Mesendoderm (in vitro differentiated cells): ENCODE measurements at regions not wholly inside any gene's neighbourhood (a gene's known extent, or its start where the extent isn't known, plus 50 kb on each side); places are given as distances from the start of the nearest gene placed in this dataset.

ENCODE experiments used
- DNase-seq: peaks from one replicate; pipeline ENCODE4 v3.0.0; 2013
- H2AK5ac ChIP-seq: 2 replicates; pipeline ENCODE4 v1.6.1; 2013; ENCODE audit warnings: low read length, inconsistent platforms
- H2BK120ac ChIP-seq: 2 replicates; pipeline ENCODE4 v1.6.1; 2013; ENCODE audit warnings: low read depth, mild to moderate bottlenecking, low read length, moderate library complexity, mixed read lengths
- H2BK15ac ChIP-seq: replicated peaks from 2 replicates; pipeline ENCODE4 v1.6.1; 2013; ENCODE audit warnings: low read depth, mild to moderate bottlenecking, moderate library complexity
- H2BK5ac ChIP-seq: 2 replicates; pipeline ENCODE4 v1.6.1; 2013; ENCODE audit warnings: low read length, inconsistent platforms
- H3K18ac ChIP-seq: 2 replicates; pipeline ENCODE4 v1.6.1; 2013; ENCODE audit warnings: mild to moderate bottlenecking, low read length, mixed read lengths
- H3K23ac ChIP-seq: one replicate; pipeline ENCODE4 v1.6.1; 2013; ENCODE audit warnings: low read length
- H3K27ac ChIP-seq: 2 replicates; pipeline ENCODE4 v1.5.1; 2013; ENCODE audit warnings: low read depth, mild to moderate bottlenecking, inconsistent platforms, low read length, moderate library complexity
- H3K27me3 ChIP-seq: 2 replicates; pipeline ENCODE4 v1.6.1; 2013; ENCODE audit warnings: low read length, control low read depth, mild to moderate bottlenecking, inconsistent platforms; ENCODE audit not compliant: insufficient read depth, poor library complexity
- H3K36me3 ChIP-seq: 2 replicates; pipeline ENCODE4 v1.6.1; 2013; ENCODE audit warnings: low read length, inconsistent platforms; ENCODE audit not compliant: control insufficient read depth, insufficient read depth
- H3K4ac ChIP-seq: one replicate; pipeline ENCODE4 v1.6.1; 2013; ENCODE audit warnings: low read depth, mild to moderate bottlenecking, low read length, moderate library complexity
- H3K4me1 ChIP-seq: 2 replicates; pipeline ENCODE4 v1.6.1; 2013; ENCODE audit warnings: low read depth, low read length, inconsistent platforms; ENCODE audit not compliant: control insufficient read depth
- H3K4me2 ChIP-seq: 2 replicates; pipeline ENCODE4 v1.6.1; 2013; ENCODE audit warnings: low read length
- H3K4me3 ChIP-seq: 2 replicates; pipeline ENCODE4 v1.5.1; 2013; ENCODE audit warnings: mild to moderate bottlenecking, low read length
- H3K56ac ChIP-seq: one replicate; pipeline ENCODE4 v1.6.1; 2013; ENCODE audit warnings: low read length
- H3K79me1 ChIP-seq: 2 replicates; pipeline ENCODE4 v1.6.1; 2013; ENCODE audit warnings: low read length, inconsistent platforms
- H3K79me2 ChIP-seq: 2 replicates; pipeline ENCODE4 v1.6.1; 2013; ENCODE audit warnings: mild to moderate bottlenecking, low read length; ENCODE audit not compliant: control insufficient read depth, insufficient read depth
- H3K9ac ChIP-seq: 2 replicates; pipeline ENCODE4 v1.6.1; 2013; ENCODE audit warnings: low read length, inconsistent platforms
- H4K5ac ChIP-seq: one replicate; pipeline ENCODE4 v1.6.1; 2013; ENCODE audit warnings: low read length
- H4K8ac ChIP-seq: one replicate; pipeline ENCODE4 v1.6.1; 2013; ENCODE audit warnings: low read depth, mild to moderate bottlenecking, control low read depth, low read length, moderate library complexity
- WGBS: extraction: QIAGEN DNeasy Blood & Tissue Kit; methylation state at CpG from one replicate; pipeline ENCODE4 v1.1.7; 2013; ENCODE audit warnings: low lambda C conversion rate, missing lambda C conversion rate; ENCODE audit not compliant: insufficient coverage; ENCODE audit errors: extremely low coverage; 5-methylcytosine and 5-hydroxymethylcytosine counted together

DNA sequence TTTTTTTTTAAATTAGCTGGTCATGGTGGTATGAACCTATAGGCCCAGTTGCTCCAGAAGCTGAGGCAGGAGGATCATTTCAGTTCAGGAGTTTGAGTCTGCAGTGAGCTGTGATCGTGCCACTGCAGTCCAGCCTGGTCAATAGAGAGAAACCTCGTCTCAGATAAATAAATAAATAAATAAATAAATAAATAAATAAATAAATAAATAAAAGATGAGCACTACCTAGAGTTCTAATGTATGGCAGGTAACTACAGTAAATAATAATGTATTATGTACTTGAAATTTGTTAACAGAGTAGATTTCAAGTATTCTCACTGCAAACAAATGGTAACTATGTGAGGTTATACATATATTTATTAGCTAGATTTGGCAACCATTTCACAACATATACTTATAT, 697.9 kb upstream of the ID2 start:
- DNase-seq: no peak
- Histone ChIP-seq H4K5ac (no peak overlapping the region), H2BK5ac (no peak overlapping the region), H3K27ac (no peak overlapping the region), H3K56ac (no peak overlapping the region), H3K9ac (no peak overlapping the region), H3K36me3 (no peaks in the 10 kb centered on the region), H3K4me3 (no peak overlapping the region), H4K8ac (no peak overlapping the region), H2AK5ac (no peak overlapping the region), H3K79me2 (no peaks in the 10 kb centered on the region), H3K27me3 (no peaks in the 10 kb centered on the region), H2BK120ac (no peak overlapping the region), H2BK15ac (no peak overlapping the region), H3K4me2 (no peak overlapping the region), H3K4me1 (no peaks in the 10 kb centered on the region), H3K23ac (no peak overlapping the region), H3K18ac (no peak overlapping the region), H3K4ac (no peak overlapping the region), H3K79me1 (no peaks in the 10 kb centered on the region)
- WGBS: no CpG with 5 or more reads among the region's 2 CpGs

- Histone ChIP-seq H3K23ac (no peak overlapping the region), H3K4me2 (no peak overlapping the region), H2BK15ac (no peak overlapping the region), H4K5ac (no peak overlapping the region), H2BK5ac (no peak overlapping the region), H4K8ac (no peak overlapping the region), H2AK5ac (no peak overlapping the region), H3K56ac (no peak overlapping the region), H2BK120ac (no peak overlapping the region), H3K27ac (no peak overlapping the region), H3K4ac (no peak overlapping the region), H3K9ac (no peak overlapping the region), H3K79me2 (no peaks in the 10 kb centered on the region), H3K79me1 (no peaks in the 10 kb centered on the region), H3K4me3 (no peak overlapping the region), H3K27me3 (no peaks in the 10 kb centered on the region), H3K36me3 (no peaks in the 10 kb centered on the region), H3K18ac (no peak overlapping the region), H3K4me1 (no peaks in the 10 kb centered on the region)
- no peak for DNase-seq
- no CpG with 5 or more reads among the region's 9 CpGs for WGBS
These were observed 697.0 kb upstream of the ID2 start for GRCh38 chr2:7984693-7985353.

GRCh38 chr2:7986431-7986830, 695.4 kb upstream of the ID2 start:
- no peak overlapping the region for H3K4me3 ChIP-seq
- no peak overlapping the region for H4K5ac ChIP-seq
- no peak overlapping the region for H3K56ac ChIP-seq
- H3K27me3 ChIP-seq: no peaks in the 10 kb centered on the region
- H4K8ac ChIP-seq: no peak overlapping the region
- no peak overlapping the region for H3K9ac ChIP-seq
- H3K23ac ChIP-seq: no peak overlapping the region
- H3K36me3 ChIP-seq: no peaks in the 10 kb centered on the region
- no peaks in the 10 kb centered on the region for H3K4me1 ChIP-seq
- no peak overlapping the region for H2AK5ac ChIP-seq
- no peak overlapping the region for H2BK5ac ChIP-seq
- no CpG with 5 or more reads among the region's 3 CpGs for WGBS
- H3K18ac ChIP-seq: no peak overlapping the region
- no peak overlapping the region for H3K27ac ChIP-seq
- no peak overlapping the region for H2BK15ac ChIP-seq
- DNase-seq: no peak
- H3K4me2 ChIP-seq: no peak overlapping the region
- no peaks in the 10 kb centered on the region for H3K79me2 ChIP-seq
- H3K4ac ChIP-seq: no peak overlapping the region
- H3K79me1 ChIP-seq: no peaks in the 10 kb centered on the region
- H2BK120ac ChIP-seq: no peak overlapping the region

DNA sequence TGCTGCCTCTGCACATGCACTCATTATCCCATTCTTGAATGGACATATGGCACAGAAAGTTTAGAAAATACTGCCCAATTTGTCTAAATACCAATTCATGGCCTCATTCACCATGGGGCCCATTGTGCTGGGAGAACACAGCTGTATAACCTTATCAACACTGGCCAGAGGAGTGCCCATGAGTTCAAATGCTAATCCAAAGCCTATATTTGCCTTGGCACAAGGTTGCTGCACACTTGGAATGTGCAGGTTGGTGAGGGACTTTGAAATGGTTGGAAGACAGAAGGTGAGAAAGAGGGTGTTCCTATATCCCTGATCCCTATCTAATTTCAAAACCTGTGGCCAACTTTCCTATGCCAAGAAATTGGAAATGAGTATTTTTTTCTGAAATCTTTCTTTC, 693.9 kb upstream of the ID2 start:
- Histone ChIP-seq H2BK5ac (no peak overlapping the region), H4K5ac (no peak overlapping the region), H3K79me2 (no peaks in the 10 kb centered on the region), H3K36me3 (no peaks in the 10 kb centered on the region), H2BK15ac (no peak overlapping the region), H3K23ac (no peak overlapping the region), H3K18ac (no peak overlapping the region), H2BK120ac (no peak overlapping the region), H3K27ac (no peak overlapping the region), H3K27me3 (no peaks in the 10 kb centered on the region), H3K79me1 (no peaks in the 10 kb centered on the region), H3K4me1 (no peaks in the 10 kb centered on the region), H3K4me2 (no peak overlapping the region), H3K4me3 (no peak overlapping the region), H3K4ac (no peak overlapping the region), H3K9ac (no peak overlapping the region), H3K56ac (no peak overlapping the region), H2AK5ac (no peak overlapping the region), H4K8ac (no peak overlapping the region)
- DNase-seq: no peak

DNA sequence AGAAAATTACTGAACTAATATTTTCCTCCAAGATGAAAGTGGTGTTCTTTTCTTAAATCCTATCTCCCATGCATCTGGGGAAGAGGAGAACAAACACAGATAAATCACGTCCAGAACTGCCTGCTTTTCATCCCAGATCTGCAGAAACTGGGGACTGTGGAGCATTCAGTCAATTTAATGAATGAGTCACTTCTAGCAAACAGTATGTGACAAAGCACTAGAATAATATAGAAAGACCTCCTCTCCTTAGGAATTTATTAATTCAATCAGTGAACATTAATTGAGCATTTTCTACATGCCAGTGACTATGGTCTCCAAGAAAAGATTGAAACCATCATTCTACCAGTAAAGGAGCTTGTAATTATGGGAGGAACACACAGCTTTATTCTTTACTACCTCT, 693.4 kb upstream of the ID2 start:
- Histone ChIP-seq H3K27me3 (no peaks in the 10 kb centered on the region), H3K4me1 (no peaks in the 10 kb centered on the region), H3K18ac (no peak overlapping the region), H3K36me3 (no peaks in the 10 kb centered on the region), H3K4me2 (no peak overlapping the region), H3K27ac (no peak overlapping the region), H3K4me3 (no peak overlapping the region), H3K4ac (no peak overlapping the region), H2BK120ac (no peak overlapping the region), H2BK15ac (no peak overlapping the region), H3K23ac (no peak overlapping the region), H2AK5ac (no peak overlapping the region), H3K9ac (no peak overlapping the region), H2BK5ac (no peak overlapping the region), H3K79me2 (no peaks in the 10 kb centered on the region), H3K56ac (no peak overlapping the region), H4K5ac (no peak overlapping the region), H3K79me1 (no peaks in the 10 kb centered on the region), H4K8ac (no peak overlapping the region)
- WGBS: no CpG with 5 or more reads among the region's 1 CpG
- no peak for DNase-seq

- WGBS: no CpG with 5 or more reads among the region's 5 CpGs
- Histone ChIP-seq H3K27ac (no peak overlapping the region), H3K18ac (no peak overlapping the region), H3K27me3 (no peaks in the 10 kb centered on the region), H3K4me2 (no peak overlapping the region), H2AK5ac (no peak overlapping the region), H3K79me2 (no peaks in the 10 kb centered on the region), H4K5ac (no peak overlapping the region), H4K8ac (no peak overlapping the region), H2BK5ac (no peak overlapping the region), H3K79me1 (no peaks in the 10 kb centered on the region), H3K9ac (no peak overlapping the region), H2BK15ac (no peak overlapping the region), H3K4ac (no peak overlapping the region), H2BK120ac (no peak overlapping the region), H3K36me3 (no peaks in the 10 kb centered on the region), H3K56ac (no peak overlapping the region), H3K4me1 (no peaks in the 10 kb centered on the region), H3K4me3 (no peak overlapping the region), H3K23ac (no peak overlapping the region)
- DNase-seq: no peak
These were observed 692.0 kb upstream of the ID2 start for GRCh38 chr2:7989823-7990222.
